Breast epithelium (tissue), 4 donors: ENCODE measurements at regions not wholly inside any gene's neighbourhood (a gene's known extent, or its start where the extent isn't known, plus 50 kb on each side); places are given as distances from the start of the nearest gene placed in this dataset.

Source experiments
- DNase-seq, 2 donors: peaks; one replicate each; pipeline ENCODE4 v3.0.0-alpha.2; 2019; ENCODE audit warnings: low spot score in 2 of 2
- H3K27ac ChIP-seq, 2 donors: fragments of 200-600 bp; sonication (generic) in 1 of 2; one replicate each; pipeline ENCODE4 v1.5.1; 2016 to 2019; ENCODE audit warnings: mild to moderate bottlenecking in 1 of 2
- H3K27me3 ChIP-seq, 2 donors: fragments of 200-600 bp; sonication (generic) in 1 of 2; one replicate each; pipeline versions ENCODE4 v1.5.1 to v1.6.0; 2017 to 2019; ENCODE audit warnings: control low read depth in 1 of 2, mild to moderate bottlenecking in 1 of 2
- H3K36me3 ChIP-seq: fragments of 200-600 bp; one replicate; pipeline ENCODE4 v1.5.1; 2019
- H3K4me1 ChIP-seq, 2 donors: fragments of 200-600 bp; sonication (generic); one replicate each; pipeline ENCODE4 v1.5.1; 2016 to 2019; ENCODE audit warnings: control low read depth in 1 of 2
- H3K4me3 ChIP-seq, 3 donors: fragments of 200-600 bp; sonication (generic); 1 replicate in 2 of 3; 2 replicates in 1 of 3; pipeline ENCODE4 v1.5.1; 2016 to 2019; ENCODE audit warnings: mild to moderate bottlenecking in 3 of 3, moderate library complexity in 2 of 3
- H3K9me3 ChIP-seq, 2 donors: fragments of 200-600 bp; sonication (generic) in 1 of 2; one replicate each; pipeline ENCODE4 v1.5.1; 2016 to 2019; ENCODE audit warnings: control low read depth in 1 of 2
- POLR2A ChIP-seq: fragments of 450-650 bp; IDR thresholded peaks from one replicate; pipeline ENCODE4 v1.6.1; 2016; ENCODE audit warnings: antibody characterized with exemption, mild to moderate bottlenecking, moderate library complexity
- POLR2AphosphoS5 ChIP-seq, 3 donors: sonication (generic); formaldehyde crosslinking; IDR thresholded peaks; one replicate each; pipeline ENCODE4 v1.6.1; 2017; ENCODE audit warnings: antibody characterized with exemption in 3 of 3
- intact Hi-C: fragments of 100-400 bp; cut with DNase I; formaldehyde crosslinking; loops from one replicate; pipeline ENCODE4 v1.15.1; 2023; ENCODE audit warnings: low total_unique reads
- TF ChIP-seq, protein P1 (sequence below), 3 donors: fragments of 450-650 bp; IDR thresholded peaks; one replicate each; pipeline ENCODE4 v1.5.1; 2016 to 2017; ENCODE audit warnings: antibody characterized with exemption in 3 of 3, mild to moderate bottlenecking in 3 of 3, moderate library complexity in 3 of 3

DNA sequence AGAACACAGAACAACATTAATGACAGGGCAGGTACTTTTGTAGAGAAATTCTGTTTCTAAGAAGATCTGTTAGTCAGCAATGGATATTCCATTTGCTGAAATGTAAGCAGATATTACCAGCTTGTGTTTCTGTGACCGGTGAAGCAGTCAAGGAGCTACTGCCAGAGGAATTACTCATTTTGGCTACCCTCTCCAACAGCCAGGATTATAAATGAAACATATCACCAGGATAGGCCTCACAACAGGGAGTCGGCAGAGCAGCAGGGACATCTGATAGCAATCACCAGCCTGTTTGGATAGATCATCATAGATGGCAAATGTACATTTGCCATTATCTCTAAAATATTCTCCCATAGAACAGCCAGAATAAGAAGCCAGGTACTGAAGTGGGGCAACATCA, 440.7 kb downstream of the KCNH5 start:
- intact Hi-C loops, result no loop called here
- TF ChIP-seq POLR2AphosphoS5 (IDR thresholded peaks at IDR 0.05), result no peak
- TF ChIP-seq, protein P1, sequence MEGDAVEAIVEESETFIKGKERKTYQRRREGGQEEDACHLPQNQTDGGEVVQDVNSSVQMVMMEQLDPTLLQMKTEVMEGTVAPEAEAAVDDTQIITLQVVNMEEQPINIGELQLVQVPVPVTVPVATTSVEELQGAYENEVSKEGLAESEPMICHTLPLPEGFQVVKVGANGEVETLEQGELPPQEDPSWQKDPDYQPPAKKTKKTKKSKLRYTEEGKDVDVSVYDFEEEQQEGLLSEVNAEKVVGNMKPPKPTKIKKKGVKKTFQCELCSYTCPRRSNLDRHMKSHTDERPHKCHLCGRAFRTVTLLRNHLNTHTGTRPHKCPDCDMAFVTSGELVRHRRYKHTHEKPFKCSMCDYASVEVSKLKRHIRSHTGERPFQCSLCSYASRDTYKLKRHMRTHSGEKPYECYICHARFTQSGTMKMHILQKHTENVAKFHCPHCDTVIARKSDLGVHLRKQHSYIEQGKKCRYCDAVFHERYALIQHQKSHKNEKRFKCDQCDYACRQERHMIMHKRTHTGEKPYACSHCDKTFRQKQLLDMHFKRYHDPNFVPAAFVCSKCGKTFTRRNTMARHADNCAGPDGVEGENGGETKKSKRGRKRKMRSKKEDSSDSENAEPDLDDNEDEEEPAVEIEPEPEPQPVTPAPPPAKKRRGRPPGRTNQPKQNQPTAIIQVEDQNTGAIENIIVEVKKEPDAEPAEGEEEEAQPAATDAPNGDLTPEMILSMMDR (IDR thresholded peaks at IDR 0.05), result no peak
- no peak for TF ChIP-seq POLR2A
- Histone ChIP-seq H3K4me1 (no peaks in the 10 kb centered on the region), H3K9me3 (no peaks in the 10 kb centered on the region), H3K4me3 (no peak overlapping the region), H3K27me3 (no peaks in the 10 kb centered on the region), H3K36me3 (no peaks in the 10 kb centered on the region), H3K27ac (no peak overlapping the region)
- DNase-seq, result no peak

GRCh38 chr14:62614122-62614521, 431.1 kb downstream of the KCNH5 start:
- TF ChIP-seq, protein P1 (IDR thresholded peaks at IDR 0.05), result no peak
- TF ChIP-seq POLR2AphosphoS5 (IDR thresholded peaks at IDR 0.05) (no peak), POLR2A (no peak)

GRCh38 chr14:62616668-62617067, 428.6 kb downstream of the KCNH5 start:
- H3K4me3 ChIP-seq, result no peak overlapping the region
- no peak for TF ChIP-seq POLR2AphosphoS5 (IDR thresholded peaks at IDR 0.05)
- TF ChIP-seq, protein P1 (IDR thresholded peaks at IDR 0.05), result no peak
- TF ChIP-seq POLR2A, result no peak
- no peaks in the 10 kb centered on the region for H3K9me3 ChIP-seq
- H3K27me3 ChIP-seq, result no peaks in the 10 kb centered on the region
- H3K36me3 ChIP-seq, result no peaks in the 10 kb centered on the region
- no peak for DNase-seq
- no peak overlapping the region for H3K27ac ChIP-seq
- intact Hi-C loops, result no loop called here
- H3K4me1 ChIP-seq, result no peaks in the 10 kb centered on the region

More at GRCh38 chr14:62614122-62614521, 431.1 kb downstream of the KCNH5 start:
- no peak for DNase-seq
- no peaks in the 10 kb centered on the region for H3K27me3 ChIP-seq
- H3K4me1 ChIP-seq, result no peaks in the 10 kb centered on the region
- no peaks in the 10 kb centered on the region for H3K36me3 ChIP-seq
- H3K27ac ChIP-seq, result no peak overlapping the region
- H3K9me3 ChIP-seq, result no peaks in the 10 kb centered on the region
- no peak overlapping the region for H3K4me3 ChIP-seq
- intact Hi-C loops, result no loop called here

DNA sequence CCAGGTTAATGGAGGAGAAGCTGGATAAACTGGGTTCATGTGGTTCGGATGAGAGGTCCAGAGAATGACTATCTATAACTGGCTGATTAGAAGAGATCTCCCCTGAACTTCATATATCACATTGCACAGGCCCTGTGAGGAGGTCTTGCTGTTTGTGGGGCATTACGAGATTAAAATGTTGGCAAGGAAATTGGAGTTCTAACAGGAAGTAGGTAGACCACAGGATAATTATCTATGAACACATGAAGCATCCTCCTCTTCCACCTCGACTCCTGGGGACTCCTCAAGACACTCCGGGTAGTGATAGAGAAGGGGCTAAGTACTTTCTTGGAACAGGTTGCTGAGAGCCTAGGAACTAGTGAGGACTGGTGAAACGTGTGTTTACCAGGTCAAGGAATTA, 418.8 kb downstream of the KCNH5 start:
- Histone ChIP-seq H3K36me3 (no peaks in the 10 kb centered on the region), H3K27me3 (no peaks in the 10 kb centered on the region), H3K9me3 (no peaks in the 10 kb centered on the region), H3K4me1 (no peaks in the 10 kb centered on the region), H3K4me3 (no peak overlapping the region), H3K27ac (no peak overlapping the region)
- intact Hi-C loops, result no loop called here
- no peak for TF ChIP-seq POLR2A
- TF ChIP-seq POLR2AphosphoS5 (IDR thresholded peaks at IDR 0.05), result no peak
- TF ChIP-seq, protein P1 (IDR thresholded peaks at IDR 0.05), result no peak
- no peak for DNase-seq

- H3K4me1 ChIP-seq, result no peaks in the 10 kb centered on the region
- intact Hi-C loops, result no loop called here
- H3K36me3 ChIP-seq, result no peaks in the 10 kb centered on the region
- no peak overlapping the region for H3K27ac ChIP-seq
- DNase-seq, result no peak
- TF ChIP-seq POLR2A, result no peak
- no peak overlapping the region for H3K4me3 ChIP-seq
- no peaks in the 10 kb centered on the region for H3K9me3 ChIP-seq
- H3K27me3 ChIP-seq, result no peaks in the 10 kb centered on the region
Measured at GRCh38 chr14:62629176-62629725, 416.0 kb downstream of the KCNH5 start.

GRCh38 chr14:62631176-62631575, 414.1 kb downstream of the KCNH5 start:
- TF ChIP-seq POLR2AphosphoS5 (IDR thresholded peaks at IDR 0.05) (no peak), POLR2A (no peak)
- TF ChIP-seq, protein P1 (IDR thresholded peaks at IDR 0.05), result no peak
- no peaks in the 10 kb centered on the region for H3K36me3 ChIP-seq

More at GRCh38 chr14:62631176-62631575, 414.1 kb downstream of the KCNH5 start:
- H3K27me3 ChIP-seq, result no peaks in the 10 kb centered on the region
- H3K4me3 ChIP-seq, result no peak overlapping the region
- no peak for DNase-seq
- H3K27ac ChIP-seq, result no peak overlapping the region
- no peaks in the 10 kb centered on the region for H3K4me1 ChIP-seq
- intact Hi-C loops, result no loop called here
- H3K9me3 ChIP-seq, result peaks cover 0 to 3% of the 10 kb centered on the region in 2 donors
